HepG2 (cell line): ENCODE measurements at regions not wholly inside any gene's neighbourhood (a gene's known extent, or its start where the extent isn't known, plus 50 kb on each side); places are given as distances from the start of the nearest gene placed in this dataset.

Experiments used
- ATAC-seq: fragments of 200-7000 bp; cut with Tn5 transposase; 3 replicates; pipeline ENCODE4 v1.9.1; 2020; ENCODE audit warnings: mild to moderate bottlenecking, moderate library complexity
- BruUV-seq: library from RNA; stranded (reverse); fragments of 400-500 nt; replicated peaks from 2 replicates; lab custom pipeline; 2021; lab: Mats Ljungman, UMichigan
- CTCF ChIA-PET: fragments of 300-600 bp; formaldehyde crosslinking; extraction: SDS; loops from one replicate; lab custom pipeline; 2021; ENCODE audit warnings: low total read pairs, inconsistent platforms, low intra/inter-chr PET ratio; lab: Yijun Ruan, JAX
- POLR2A ChIA-PET: fragments of 350-600 bp; sonication (Branson Sonifier 250); formaldehyde crosslinking; loops from one replicate; lab custom pipeline; 2020; ENCODE audit warnings: antibody characterized with exemption, inconsistent platforms; lab: Yijun Ruan, JAX
- DNase-seq: peaks from one replicate; pipeline ENCODE4 v3.0.0-alpha.2; 2015; ENCODE audit warnings: low spot score
- FAIRE-seq: peaks from 3 replicates; lab custom pipeline; 2011; peaks lifted over from hg19 to GRCh38; lab: Jason Lieb, UNC
- H2AFZ ChIP-seq: one replicate; pipeline ENCODE4 v1.6.1; 2011; ENCODE audit warnings: low read length, inconsistent platforms
- H3K27ac ChIP-seq: fragments of 300-600 bp; 3 replicates; pipeline ENCODE4 v1.8.0; 2011; ENCODE audit warnings: mixed run types, mild to moderate bottlenecking, mixed read lengths, low read length, inconsistent platforms; ENCODE audit not compliant: insufficient read depth; ENCODE audit errors: extremely low read length
- H3K27me3 ChIP-seq, 2 experiments: fragments of 200-600 bp in 1 of 2; 2 replicates in 1 of 2; 3 replicates in 1 of 2; pipeline versions ENCODE4 v1.6.0 to v1.8.0; 2011; ENCODE audit warnings: low read length in 2 of 2, mild to moderate bottlenecking in 2 of 2, moderate library complexity in 2 of 2, inconsistent platforms in 1 of 2; ENCODE audit not compliant: insufficient read depth in 2 of 2, control insufficient read depth in 1 of 2
- H3K36me3 ChIP-seq, 2 experiments: fragments of 200-600 bp in 1 of 2; replicated peaks in 1 of 2; 2 replicates in 1 of 2; 3 replicates in 1 of 2; pipeline versions ENCODE4 v1.5.1 to v1.8.0; 2011; ENCODE audit warnings: low read length in 2 of 2, inconsistent platforms in 1 of 2; ENCODE audit not compliant: insufficient read depth in 2 of 2, control insufficient read depth in 1 of 2
- H3K4me1 ChIP-seq: 2 replicates; pipeline ENCODE4 v1.5.1; 2012; ENCODE audit warnings: low read length, inconsistent platforms; ENCODE audit not compliant: insufficient read depth
- H3K4me2 ChIP-seq: 2 replicates; pipeline ENCODE4 v1.6.0; 2011; ENCODE audit warnings: low read depth, low read length, inconsistent platforms
- H3K4me3 ChIP-seq, 3 experiments: fragments of 200-600 bp in 1 of 3; sonication (generic), shearing (Covaris generic) in 1 of 3; replicated peaks in 1 of 3; 2 replicates each; pipeline ENCODE4 v1.5.1; 2011 to 2016; ENCODE audit warnings: low read length in 3 of 3, inconsistent platforms in 2 of 3, low read depth in 2 of 3, mild to moderate bottlenecking in 2 of 3, control low read depth in 1 of 3, mixed read lengths in 1 of 3; ENCODE audit not compliant: insufficient read depth in 1 of 3
- H3K79me2 ChIP-seq: one replicate; pipeline ENCODE4 v1.6.1; 2011; ENCODE audit warnings: low read length, inconsistent platforms; ENCODE audit not compliant: insufficient read depth
- H3K9ac ChIP-seq: 2 replicates; pipeline ENCODE4 v1.6.0; 2011; ENCODE audit warnings: mild to moderate bottlenecking, low read depth, low read length, inconsistent platforms; ENCODE audit not compliant: insufficient read depth
- H3K9me3 ChIP-seq: 2 replicates; pipeline ENCODE4 v1.5.1; 2012; ENCODE audit warnings: mild to moderate bottlenecking, low read length
- H4K20me1 ChIP-seq: 2 replicates; pipeline ENCODE4 v1.6.0; 2011; ENCODE audit warnings: inconsistent platforms, mild to moderate bottlenecking, low read length, moderate library complexity; ENCODE audit not compliant: insufficient read depth
- ELF1 ChIP-seq: sonication (generic); formaldehyde crosslinking; IDR thresholded peaks from 2 replicates; pipeline ENCODE4 v1.4.0; 2020; ENCODE audit warnings: missing genetic modification reagents
- FOXK1 ChIP-seq: sonication (generic); formaldehyde crosslinking; IDR thresholded peaks from 2 replicates; pipeline ENCODE4 v1.4.0; 2020; ENCODE audit warnings: low read depth, missing genetic modification reagents, borderline replicate concordance
- NFATC3 ChIP-seq: sonication (generic); formaldehyde crosslinking; IDR thresholded peaks from 2 replicates; pipeline ENCODE4 v1.5.1; 2020; ENCODE audit warnings: mild to moderate bottlenecking, missing genetic modification reagents
- PHF21A ChIP-seq: sonication (generic); formaldehyde crosslinking; IDR thresholded peaks from 2 replicates; pipeline ENCODE4 v1.5.0; 2020; ENCODE audit warnings: mild to moderate bottlenecking, missing genetic modification reagents
- STAG1 ChIP-seq: sonication (generic); formaldehyde crosslinking; IDR thresholded peaks from 2 replicates; pipeline ENCODE4 v1.4.0; 2020; ENCODE audit warnings: missing genetic modification reagents
- ZNF577 ChIP-seq: sonication (generic); formaldehyde crosslinking; IDR thresholded peaks from 2 replicates; pipeline ENCODE4 v1.4.0; 2020; ENCODE audit warnings: mild to moderate bottlenecking, low read depth, missing genetic modification reagents, borderline replicate concordance
- WGBS: methylation state at CpG from one replicate; pipeline ENCODE4 v1.1.6; 2017; ENCODE audit warnings: low lambda C conversion rate; 5-methylcytosine and 5-hydroxymethylcytosine counted together
- in situ Hi-C: cut with HindIII; loops from 2 replicates; pipeline ENCODE4 v1.10.0; 2017; ENCODE audit warnings: low pct_unique_long_range_greater_than_20kb; ENCODE audit not compliant: extremely low pct_ligation_motif_present
- intact Hi-C: fragments of 100-400 bp; cut with micrococcal nuclease; formaldehyde crosslinking; loops from one replicate; pipeline ENCODE4 v1.10.0; 2022; ENCODE audit not compliant: unreplicated experiment
- TF ChIP-seq, protein P1 (sequence below): sonication (generic); formaldehyde crosslinking; IDR thresholded peaks from 2 replicates; pipeline ENCODE4 v1.5.0; 2020; ENCODE audit warnings: mild to moderate bottlenecking, missing genetic modification reagents, moderate library complexity
- TF ChIP-seq, protein P2 (sequence below): sonication (generic); formaldehyde crosslinking; IDR thresholded peaks from 2 replicates; pipeline ENCODE4 v1.5.1; 2020; ENCODE audit warnings: missing genetic modification reagents, mild to moderate bottlenecking, borderline replicate concordance

DNA sequence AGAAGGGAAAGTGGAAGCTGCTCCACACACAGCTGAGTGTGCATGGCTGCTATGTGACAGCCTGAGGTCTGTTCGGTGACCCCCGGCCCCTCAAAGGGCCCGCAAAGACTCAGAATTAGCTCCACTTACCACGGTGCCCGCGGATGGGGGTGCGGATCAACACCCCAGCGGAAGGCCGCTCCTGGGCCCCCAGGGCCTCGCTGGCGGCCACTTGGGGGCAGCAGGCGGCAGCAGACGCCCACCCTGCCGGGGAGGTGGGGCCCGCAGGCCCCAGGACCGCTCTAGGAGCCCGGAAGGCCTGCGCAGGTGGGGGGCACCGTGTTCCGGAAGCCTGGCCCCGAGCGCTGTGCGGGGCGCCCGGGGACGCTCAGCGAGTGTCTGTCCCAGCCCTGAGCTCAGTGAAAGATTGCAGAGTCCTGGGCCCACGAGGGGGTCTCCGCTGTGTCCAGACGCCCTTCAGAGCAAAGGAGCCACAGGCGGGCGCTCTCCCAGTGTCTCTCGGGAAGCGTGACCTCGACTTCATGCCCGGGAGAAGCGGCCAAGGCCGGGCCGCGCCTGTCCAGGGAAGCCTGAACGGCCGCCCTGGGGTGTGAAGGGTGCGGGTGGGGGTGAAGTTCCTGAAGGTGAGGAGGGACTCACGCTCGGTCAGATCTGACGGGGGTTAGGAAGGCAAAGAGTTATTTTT is 118.7 kb downstream of the VAPA start:
- no peaks in the 10 kb centered on the region for H4K20me1 ChIP-seq
- no peaks in the 10 kb centered on the region for H3K9me3 ChIP-seq
- no peaks in the 10 kb centered on the region for H3K4me1 ChIP-seq
- in situ Hi-C loops = no loop called here
- H3K27me3 ChIP-seq = peaks cover 1 to 23% of the 10 kb centered on the region in 2 experiments; a peak in 2 of 5 replicates
- H3K4me3 ChIP-seq = no peak overlapping the region
- no peak overlapping the region for H3K4me2 ChIP-seq
- H2AFZ ChIP-seq = no peak overlapping the region
- POLR2A ChIA-PET = no interaction called here
- no peak for DNase-seq
- intact Hi-C loops = no loop called here
- no peak overlapping the region for H3K27ac ChIP-seq
- no peaks in the 10 kb centered on the region for H3K79me2 ChIP-seq
- no peak overlapping the region for H3K9ac ChIP-seq
- 73% methylated on average over 24 of the region's 46 CpGs for WGBS
- H3K36me3 ChIP-seq = no peaks in the 10 kb centered on the region
- TF ChIP-seq ZNF577 (CRISPR knock-in tag) = no peak
- TF ChIP-seq, protein P1, sequence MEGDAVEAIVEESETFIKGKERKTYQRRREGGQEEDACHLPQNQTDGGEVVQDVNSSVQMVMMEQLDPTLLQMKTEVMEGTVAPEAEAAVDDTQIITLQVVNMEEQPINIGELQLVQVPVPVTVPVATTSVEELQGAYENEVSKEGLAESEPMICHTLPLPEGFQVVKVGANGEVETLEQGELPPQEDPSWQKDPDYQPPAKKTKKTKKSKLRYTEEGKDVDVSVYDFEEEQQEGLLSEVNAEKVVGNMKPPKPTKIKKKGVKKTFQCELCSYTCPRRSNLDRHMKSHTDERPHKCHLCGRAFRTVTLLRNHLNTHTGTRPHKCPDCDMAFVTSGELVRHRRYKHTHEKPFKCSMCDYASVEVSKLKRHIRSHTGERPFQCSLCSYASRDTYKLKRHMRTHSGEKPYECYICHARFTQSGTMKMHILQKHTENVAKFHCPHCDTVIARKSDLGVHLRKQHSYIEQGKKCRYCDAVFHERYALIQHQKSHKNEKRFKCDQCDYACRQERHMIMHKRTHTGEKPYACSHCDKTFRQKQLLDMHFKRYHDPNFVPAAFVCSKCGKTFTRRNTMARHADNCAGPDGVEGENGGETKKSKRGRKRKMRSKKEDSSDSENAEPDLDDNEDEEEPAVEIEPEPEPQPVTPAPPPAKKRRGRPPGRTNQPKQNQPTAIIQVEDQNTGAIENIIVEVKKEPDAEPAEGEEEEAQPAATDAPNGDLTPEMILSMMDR (CRISPR knock-in tag) = peak; percentile 37
- TF ChIP-seq FOXK1 (CRISPR knock-in tag) = no peak
- TF ChIP-seq PHF21A (CRISPR knock-in tag) = no peak
- no peak for TF ChIP-seq NFATC3
- no peak for TF ChIP-seq ELF1 (CRISPR knock-in tag)
- TF ChIP-seq, protein P2, sequence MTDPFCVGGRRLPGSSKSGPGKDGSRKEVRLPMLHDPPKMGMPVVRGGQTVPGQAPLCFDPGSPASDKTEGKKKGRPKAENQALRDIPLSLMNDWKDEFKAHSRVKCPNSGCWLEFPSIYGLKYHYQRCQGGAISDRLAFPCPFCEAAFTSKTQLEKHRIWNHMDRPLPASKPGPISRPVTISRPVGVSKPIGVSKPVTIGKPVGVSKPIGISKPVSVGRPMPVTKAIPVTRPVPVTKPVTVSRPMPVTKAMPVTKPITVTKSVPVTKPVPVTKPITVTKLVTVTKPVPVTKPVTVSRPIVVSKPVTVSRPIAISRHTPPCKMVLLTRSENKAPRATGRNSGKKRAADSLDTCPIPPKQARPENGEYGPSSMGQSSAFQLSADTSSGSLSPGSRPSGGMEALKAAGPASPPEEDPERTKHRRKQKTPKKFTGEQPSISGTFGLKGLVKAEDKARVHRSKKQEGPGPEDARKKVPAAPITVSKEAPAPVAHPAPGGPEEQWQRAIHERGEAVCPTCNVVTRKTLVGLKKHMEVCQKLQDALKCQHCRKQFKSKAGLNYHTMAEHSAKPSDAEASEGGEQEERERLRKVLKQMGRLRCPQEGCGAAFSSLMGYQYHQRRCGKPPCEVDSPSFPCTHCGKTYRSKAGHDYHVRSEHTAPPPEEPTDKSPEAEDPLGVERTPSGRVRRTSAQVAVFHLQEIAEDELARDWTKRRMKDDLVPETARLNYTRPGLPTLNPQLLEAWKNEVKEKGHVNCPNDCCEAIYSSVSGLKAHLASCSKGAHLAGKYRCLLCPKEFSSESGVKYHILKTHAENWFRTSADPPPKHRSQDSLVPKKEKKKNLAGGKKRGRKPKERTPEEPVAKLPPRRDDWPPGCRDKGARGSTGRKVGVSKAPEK = no peak
- peak; percentile 26 for TF ChIP-seq STAG1 (CRISPR knock-in tag)
- TF ChIP-seq, all 625 proteins: peak for 2
- FAIRE-seq = no peak
- BruUV-seq = no TSS peak
- peak; percentile 47; the same call in 2 of the 3 replicates for ATAC-seq
- CTCF ChIA-PET = no interaction called here
